Stimulated activated CD4-positive, alpha-beta T cell treated with anti-CD3 and anti-CD28 coated beads, TNF-alpha, amount 100 ng/mL, for 1 hour (primary cell): ENCODE measurements at regions not wholly inside any gene's neighbourhood (a gene's known extent, or its start where the extent isn't known, plus 50 kb on each side); places are given as distances from the start of the nearest gene placed in this dataset.

Experiments used
- DNase-seq, 3 donors: peaks; one replicate each; pipeline ENCODE4 v3.0.0-alpha.2; 2020; ENCODE audit warnings: low read depth in 3 of 3, low spot score in 1 of 3

DNA sequence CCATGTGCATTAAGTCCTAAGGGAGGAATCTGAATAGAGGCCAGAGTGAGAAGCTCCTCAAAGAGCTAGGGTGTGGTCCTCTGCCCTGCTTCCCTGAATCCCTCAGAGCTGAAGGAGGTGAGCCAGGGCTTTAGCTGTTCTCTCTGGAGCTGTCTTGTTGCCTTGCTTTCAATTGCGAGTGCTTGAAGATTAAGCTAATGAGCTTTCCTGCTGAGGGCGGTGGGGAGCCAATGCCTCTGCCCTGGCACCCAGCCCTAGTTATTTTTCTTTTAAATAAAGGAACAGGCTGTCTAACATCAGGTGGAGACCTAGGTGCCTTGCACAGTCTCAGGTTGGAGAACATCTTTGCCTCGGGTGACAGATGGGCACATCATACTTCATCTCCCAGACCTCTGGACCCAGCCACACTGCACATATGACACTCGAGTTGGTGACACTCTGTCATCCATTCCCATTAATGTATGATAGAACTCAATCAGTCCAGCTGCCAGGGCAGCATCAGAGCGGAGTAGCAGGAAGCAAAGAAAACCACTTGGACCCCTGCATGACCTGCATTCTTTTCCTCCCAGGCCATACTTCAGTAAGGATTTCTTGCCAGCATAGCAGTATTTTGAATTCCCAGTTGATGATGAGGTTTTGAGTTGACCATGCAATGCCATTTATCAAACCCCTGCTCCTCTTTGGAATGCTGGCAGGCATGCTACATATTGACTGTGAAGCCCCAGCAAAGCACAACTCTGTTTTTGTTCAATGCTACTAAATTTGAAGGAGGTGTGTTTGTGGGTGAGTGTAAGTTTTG, 292.7 kb downstream of the RNF144A start:
- DNase-seq, result no peak

DNA sequence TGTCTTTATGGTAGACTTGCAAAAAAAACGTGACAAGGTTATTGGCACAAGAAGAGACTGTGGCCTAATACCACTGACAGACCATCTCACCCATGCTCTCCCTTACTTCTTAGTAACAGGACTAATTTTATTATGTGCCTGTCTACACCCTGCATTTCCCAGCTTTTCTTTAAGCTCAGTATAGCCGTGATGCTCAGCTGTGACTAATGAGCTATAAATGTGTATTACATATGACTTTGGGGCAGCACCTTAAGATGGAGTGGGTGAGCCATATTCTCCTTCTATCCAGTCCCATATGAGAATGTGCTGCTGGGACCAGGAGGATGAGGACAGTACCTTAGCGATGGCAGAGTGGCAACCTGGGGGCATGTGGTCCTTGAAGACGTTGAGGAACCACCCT, 293.5 kb downstream of the RNF144A start:
- DNase-seq, result no peak

DNA sequence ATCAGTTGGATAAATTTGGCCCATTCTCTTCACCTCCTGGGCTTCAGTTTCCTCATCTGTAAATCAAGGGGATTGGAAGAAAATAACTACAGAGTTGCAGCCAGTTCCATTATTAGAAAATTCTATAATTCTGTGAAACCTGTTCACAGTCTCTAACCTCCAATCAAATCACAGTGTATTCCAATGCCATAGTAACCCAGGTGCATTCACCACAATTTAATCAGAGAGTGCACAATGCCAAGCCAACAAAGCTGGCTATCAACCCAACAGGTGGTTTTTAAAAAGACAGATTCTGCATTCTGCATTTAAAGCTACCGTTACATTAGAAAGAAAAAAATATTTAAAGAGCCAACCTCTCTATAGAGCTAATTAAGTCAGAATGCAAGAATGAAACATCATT, 308.6 kb downstream of the RNF144A start:
- DNase-seq, result no peak

DNA sequence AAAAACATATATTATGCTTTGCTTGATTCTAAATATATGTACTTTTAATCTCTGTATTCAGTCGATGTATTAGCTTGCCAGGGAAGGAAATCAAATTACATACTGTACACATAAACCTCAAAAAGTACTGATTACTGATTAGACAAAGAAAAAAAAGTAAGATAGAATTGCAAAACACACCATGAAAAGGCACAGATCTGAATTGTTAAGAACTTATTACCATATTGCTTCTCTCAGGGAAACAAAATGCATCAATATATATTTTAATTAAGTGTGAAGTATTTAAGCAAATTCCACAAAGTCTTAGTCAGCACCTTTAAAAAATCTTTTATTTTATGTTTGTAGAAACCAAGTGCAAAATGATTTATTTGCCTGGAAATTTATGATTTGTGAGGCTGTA, 309.3 kb downstream of the RNF144A start:
- no peak for DNase-seq

DNA sequence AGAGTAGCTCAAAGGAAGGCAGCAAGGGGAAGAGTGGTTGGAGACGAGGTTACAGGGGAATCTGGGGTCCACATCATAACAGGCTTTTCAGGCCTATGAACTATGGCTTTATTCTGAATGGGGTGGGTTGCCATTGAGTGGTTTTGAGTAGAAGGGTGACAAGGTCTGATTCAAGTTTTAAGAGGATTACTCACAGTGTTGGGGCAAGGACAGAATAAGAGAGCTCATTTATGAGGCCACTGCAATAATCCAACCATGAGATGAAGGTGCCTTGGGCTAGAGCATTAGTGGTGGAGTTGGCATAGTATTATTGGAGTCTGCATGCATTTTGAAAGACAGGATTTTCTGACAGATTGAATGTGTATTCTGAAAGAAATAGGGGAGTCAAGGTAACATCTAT, 315.9 kb downstream of the RNF144A start:
- no peak for DNase-seq

DNA sequence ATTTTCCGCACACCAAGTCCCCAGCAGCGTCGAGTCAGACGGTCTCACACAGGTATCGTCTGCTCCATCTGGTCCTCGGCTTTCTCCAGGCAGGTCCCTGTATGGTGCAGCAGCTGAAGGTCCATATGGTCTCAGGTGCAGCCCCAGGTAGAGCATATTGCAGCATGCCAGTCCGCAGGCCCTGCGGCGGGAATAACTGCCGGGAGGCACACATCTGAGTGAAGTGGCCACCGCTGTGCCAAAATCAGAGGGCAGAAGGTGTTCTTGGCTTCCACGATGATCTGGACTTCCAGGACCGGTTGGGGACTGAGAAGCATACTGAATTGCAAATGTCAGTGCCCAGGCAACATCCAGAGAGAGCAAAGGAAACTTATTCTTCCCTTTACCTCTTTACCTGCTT, 320.3 kb downstream of the RNF144A start:
- DNase-seq, result no peak

DNA sequence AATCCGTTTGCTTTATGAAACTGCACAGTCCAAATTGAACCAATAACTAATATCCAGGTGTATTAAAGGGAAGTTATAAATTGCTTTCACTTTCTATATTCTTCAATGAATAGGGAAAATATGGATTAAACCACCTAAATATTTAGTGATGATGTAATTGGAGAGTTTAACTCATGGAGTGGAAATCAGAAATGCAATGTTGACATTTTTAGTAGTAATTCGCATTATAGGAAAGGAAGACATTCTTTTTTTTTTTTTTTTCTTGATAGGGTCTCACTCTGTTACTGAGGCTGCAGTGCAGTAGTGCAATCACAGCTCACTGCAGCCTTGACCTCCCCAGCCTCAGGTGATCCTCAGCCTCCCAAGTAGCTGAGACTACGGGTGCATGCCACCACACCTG, 321.9 kb downstream of the RNF144A start:
- DNase-seq, result no peak

DNA sequence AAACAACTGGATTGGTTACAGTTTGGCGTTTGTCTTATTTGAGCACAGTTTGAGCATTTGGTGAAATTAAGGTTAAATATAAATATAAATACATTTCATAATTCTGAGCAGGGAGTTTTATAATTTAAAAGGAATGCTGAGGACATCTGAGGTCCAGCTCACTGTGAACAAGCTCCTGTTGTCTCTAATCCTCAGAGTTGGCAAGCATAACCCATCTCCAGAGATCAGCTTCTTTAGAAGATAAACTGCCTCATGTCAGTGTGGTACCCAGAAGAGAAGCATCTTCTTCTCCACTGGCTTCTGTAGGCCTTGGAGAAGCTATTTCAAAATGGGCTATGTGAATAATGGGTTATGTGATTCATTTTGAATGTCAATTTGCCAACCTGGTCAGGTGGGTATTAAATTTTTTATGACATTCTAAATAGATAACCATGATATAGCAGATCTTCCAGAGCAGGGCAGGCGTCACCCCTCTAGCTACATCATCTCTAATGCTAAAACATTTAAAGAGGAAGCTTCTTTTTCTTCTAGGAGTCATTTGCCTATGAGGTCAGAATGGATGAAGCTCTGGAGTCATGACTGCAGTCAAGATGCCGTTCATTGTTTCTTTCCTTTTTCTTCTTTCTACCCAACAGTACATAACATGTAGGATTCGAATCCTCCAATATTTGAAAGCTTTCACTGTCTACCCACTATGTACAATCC, 324.0 kb downstream of the RNF144A start:
- DNase-seq, result no peak

DNA sequence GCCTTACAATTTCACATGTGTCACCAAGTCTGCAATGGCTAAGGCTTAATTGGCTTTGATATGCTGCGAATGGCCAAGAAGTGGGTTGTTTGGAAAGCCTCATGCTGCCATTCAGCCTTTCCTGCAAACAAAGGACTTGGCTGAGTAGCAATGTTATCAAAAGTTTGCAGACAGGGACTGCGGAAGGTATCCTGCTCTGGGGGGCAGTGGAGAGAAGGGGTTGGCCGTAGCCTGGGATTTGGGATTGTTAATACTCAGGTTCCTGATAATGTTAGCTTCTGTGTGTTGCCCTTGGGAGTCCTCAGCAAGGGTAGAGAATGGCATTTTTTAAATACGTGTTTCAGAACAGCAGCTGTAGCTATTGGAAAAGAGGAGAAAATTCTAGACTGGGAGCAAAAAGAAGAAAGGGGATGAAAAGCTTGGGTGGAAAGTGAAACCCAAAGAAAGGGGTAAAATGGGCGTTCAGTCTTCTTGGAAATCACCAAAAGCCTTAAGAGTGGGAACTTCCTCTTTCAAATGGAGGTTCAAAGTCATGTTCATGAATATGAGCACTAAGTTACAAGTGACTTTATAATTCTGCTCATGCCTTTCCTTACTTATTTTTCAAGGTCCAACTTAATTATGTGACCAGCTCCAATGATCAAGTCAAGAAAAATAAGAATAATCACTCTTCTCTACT, 325.1 kb downstream of the RNF144A start:
- no peak for DNase-seq

DNA sequence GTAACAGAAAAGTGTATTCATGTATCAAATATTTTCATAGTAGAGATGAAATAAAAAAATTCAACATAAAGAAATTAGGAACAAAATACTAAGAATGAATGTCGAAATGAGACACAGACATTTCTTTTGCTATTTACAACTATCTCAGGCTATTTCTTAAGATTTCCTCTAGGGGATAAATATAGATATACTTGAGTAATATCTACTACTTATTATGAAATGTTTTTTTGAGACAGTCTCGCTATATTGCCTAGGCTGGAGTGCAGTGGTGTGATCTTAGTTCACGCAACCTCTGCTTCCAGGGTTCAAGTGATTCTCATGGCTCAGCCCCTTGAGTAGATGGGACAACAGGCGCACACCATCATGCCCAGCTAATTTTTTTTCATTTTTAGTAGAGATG, 326.1 kb downstream of the RNF144A start:
- DNase-seq, result no peak

DNA sequence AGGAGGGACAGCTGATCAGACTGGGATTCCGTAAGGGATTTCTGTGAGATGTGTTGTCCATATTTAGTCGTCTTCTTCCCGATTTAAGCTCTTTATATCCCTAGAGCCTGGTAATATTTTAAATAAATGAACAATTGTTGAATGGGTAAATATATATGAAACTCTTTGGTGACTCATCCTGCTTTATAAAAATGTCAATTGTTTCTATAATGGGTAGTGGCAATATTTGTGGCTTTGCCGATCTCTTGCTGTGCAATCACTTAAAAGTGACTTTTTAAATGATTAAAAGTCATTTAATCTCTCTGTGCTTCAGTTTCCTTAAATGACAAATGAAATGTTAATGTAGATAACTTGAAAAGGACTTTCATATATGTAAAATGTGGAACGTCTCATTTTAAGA, 339.2 kb downstream of the RNF144A start:
- DNase-seq, result no peak

DNA sequence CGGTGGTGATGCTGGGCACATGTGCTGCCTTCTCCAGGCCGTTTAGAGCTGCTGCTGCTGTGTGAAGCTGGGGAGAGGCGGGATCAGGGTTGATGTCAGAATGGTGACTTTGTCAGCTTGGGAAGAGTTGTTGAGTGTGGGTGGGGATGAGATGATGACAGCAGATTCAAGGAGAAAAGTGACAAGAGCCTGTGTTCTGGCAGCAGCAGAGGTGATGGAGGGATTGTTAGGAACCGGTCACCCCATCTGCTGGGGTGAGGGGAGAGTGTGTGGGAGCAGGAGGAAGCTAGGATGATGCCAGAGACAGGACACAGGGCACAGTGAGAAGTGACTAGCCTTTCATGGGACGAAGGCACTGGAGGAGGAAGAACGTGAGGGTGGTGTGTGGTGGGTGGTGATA, 345.5 kb downstream of the RNF144A start:
- DNase-seq, result no peak

DNA sequence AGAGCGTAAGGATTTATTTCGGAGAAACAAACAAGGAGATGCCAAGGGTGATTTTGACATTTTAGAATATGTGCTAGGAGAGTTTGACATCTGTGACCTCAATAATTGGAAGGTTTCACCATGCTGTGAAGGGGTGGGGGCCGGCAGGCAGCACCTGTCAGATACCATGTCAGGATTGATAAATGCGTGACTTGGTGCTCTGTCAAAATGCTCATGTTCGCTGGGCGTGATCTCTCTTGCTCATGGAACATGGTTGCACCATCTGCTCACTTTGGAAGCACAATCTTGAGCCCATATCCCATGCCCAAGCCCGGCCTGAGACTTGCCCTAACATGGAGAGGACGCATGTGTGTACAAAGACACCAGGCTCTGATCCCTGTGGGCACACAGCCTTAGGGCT, 347.6 kb downstream of the RNF144A start:
- no peak for DNase-seq

DNA sequence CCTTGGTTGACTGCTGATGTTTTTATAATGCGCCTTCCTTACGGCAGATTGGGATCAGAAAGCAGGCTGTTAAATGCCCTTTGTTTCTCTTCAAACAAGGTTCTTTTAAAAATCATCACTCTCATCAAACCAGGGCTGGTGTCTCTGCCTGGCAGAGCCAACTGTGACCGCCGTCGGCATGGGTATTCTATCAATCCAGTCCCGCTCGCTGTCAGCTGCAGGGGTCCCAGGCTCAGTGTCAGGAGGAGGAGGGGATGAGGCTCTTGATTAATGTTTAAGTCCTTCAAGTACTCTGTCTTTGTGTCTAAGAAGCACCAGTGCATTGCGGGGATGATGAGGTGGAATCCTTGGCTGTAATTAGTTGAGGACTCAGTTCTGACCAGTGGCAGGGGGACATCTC, 348.1 kb downstream of the RNF144A start:
- no peak for DNase-seq

DNA sequence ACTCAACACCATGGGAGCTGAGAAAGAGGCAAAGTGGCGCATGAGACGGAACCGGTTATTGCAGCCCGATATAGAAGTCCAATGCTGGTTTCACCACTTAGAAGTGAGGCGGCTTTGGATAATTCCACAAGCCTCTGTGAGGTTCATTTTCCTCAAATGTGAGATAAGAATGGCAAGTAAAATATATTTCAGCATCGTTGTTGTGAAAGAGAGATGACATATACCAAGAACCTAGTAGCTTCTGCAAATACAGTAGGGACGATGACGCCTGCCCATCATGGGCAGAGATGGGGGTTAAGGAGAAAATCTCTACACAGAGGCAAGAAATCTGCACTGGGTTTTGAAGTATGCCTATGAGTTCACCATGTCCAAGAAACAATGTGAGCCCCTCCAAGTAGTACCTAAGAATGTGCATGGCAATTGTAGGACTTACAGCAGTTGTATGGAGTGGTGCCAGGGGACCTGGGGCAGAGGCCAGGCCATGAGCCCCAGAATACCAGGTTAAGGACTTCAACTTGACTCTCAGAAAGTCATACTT, 352.0 kb downstream of the RNF144A start:
- no peak for DNase-seq

DNA sequence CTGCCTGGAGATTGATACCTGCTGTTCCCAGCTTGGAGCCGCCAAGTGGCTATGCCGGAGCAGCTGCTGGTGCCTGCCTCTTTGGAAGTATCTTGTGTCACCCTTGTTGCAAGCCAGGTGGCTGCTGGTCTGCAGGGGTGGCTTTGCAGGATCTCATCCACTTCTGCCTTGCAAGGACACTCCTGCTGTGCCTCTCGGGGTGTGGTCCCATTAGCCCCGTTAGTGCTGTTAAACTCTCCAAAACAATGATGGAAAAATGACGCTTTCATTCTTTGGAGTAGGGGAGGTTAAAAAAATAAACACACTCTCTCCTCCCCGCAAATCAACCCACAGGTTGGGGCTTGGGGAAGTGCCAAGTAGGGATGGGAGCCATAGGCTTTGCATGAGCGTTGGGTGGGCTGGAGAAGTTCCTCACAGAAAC, 352.8 kb downstream of the RNF144A start:
- DNase-seq, result no peak

DNA sequence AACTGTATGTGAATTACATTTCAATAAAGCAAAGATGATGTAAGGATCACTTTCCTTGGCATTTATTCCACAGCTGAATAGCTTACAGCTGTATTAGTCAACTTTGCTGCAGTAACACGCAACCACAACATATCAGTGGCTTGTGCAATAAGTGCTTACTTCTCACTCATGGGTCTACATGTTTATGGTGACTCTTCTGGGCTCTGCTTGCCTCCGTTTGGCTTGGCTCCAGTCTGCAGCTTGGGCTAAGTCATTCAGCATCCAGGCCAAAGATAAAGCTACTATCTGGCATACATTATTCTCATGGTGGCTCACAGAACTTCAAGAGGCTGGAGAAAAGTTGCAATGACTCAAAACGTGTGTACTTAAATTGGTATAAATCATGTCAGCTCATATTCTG, 355.0 kb downstream of the RNF144A start:
- DNase-seq, result no peak

DNA sequence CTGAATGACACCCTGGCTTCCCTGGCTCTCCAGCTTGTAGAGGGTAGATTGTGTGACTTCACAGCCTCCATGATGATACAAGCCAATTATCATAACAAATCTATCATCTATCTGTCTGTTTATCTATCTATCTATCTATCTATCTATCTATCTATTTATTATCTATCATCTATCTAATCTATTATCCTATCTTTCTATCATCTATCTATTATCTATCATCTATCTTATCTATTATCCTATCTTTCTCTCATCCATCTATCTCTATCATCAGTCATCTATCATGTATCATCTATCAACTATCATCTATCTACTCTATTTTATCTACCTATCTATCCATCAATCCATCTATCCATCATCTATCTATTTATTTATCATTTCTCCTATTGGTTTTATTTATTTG, 361.8 kb downstream of the RNF144A start:
- no peak for DNase-seq

DNA sequence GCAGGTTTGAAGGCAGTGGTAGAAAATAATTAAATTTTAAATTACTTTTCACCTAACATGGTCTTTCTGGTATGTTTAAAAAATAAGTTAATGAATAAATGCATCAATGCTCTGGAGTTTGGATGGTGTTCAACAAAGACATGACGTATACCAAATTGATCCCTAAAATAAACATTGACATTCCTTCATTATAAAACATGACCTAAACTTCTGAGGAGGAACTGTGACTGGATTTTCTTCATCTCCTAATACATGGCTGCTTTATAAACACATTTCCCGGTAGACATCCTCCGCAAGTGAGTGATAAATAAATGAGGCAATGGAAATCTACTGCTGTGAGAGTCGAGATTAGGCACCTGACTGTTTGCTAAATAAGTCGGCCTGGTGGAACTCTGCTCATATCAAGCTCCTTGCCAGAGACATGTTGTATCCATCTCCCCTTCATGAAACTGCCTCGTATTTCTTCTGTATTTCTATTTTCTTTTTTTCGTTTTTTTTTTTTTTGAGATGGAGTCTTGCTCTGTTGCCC, 362.3 kb downstream of the RNF144A start:
- no peak for DNase-seq

DNA sequence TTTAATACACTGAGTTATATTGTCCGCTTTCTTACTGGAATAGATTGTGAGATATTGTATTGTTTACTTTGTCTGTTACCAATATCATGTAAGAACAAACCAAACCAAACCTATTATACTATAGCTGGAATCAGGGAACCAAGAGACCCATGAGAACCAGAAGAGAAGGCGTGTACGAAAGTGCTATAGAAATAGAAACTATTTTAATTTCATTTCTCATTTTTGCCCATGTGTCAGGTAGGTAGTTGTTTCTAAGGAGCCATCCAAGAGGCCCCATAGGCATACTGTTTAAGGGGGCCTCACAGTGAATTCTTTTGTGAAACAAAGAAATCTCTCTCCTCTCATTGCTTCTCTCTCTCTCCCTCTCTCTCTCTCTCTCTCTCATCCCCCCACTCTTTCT, 363.6 kb downstream of the RNF144A start:
- no peak for DNase-seq

DNA sequence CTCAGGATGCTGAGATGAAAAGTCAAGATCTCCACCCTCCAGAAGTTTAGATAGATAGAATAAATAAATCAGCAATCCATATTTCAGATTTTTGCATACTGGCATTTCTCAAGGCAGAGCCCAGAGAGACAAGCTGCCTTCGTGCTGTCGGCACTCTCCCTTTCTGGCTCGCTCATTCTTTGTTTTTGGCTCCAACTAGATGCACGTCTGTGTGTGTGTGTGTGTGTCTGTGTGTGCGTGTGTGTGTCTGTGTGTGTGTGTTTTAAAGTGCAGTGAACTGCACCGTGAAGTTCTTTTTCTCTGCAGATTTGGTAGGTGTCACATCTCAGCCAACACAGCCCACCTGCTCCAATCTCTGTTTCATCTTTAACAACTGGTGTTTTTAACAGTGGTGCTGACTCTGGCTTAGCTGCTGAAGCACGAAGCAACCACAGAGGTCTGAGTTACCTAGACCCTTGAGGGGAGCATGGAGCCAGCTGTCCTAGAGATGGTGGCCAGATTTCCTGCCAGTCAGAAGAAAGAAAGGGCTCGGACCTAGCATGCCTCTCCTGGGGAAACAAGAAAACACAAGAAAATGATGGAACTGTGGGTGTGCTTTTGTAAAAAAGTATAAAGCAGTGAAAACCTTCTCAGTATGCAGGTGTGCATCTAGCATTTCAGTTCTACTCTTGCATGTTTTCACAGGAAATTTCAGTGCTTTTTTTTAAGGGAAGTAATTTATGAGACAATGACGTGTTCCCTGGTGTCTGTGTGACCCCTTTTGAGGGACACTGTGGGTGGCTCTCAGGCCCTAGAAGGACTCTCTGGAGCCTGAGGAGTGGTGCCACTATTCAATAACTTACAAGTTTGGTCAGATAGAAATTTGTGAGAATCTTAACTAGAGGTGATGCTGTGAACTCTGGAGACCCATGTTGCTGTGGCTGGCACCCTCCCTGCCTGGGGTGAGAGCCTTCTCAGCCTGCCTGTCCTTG, 364.3 kb downstream of the RNF144A start:
- no peak for DNase-seq
